Activated CD8-positive, alpha-beta memory T cell treated with anti-CD3 and anti-CD28 coated beads, Interleukin-2, amount 50 U/mL, for 48 hours (primary cell): ENCODE measurements at regions not wholly inside any gene's neighbourhood (a gene's known extent, or its start where the extent isn't known, plus 50 kb on each side); places are given as distances from the start of the nearest gene placed in this dataset.
"Not testable (repeated sequence)": the region's sequence is repeated elsewhere in the genome, so short reads cannot be mapped to it uniquely, and the experiment has no call there.

Source experiments
- DNase-seq: peaks from one replicate; pipeline ENCODE4 v3.0.0-alpha.2; 2020

DNA sequence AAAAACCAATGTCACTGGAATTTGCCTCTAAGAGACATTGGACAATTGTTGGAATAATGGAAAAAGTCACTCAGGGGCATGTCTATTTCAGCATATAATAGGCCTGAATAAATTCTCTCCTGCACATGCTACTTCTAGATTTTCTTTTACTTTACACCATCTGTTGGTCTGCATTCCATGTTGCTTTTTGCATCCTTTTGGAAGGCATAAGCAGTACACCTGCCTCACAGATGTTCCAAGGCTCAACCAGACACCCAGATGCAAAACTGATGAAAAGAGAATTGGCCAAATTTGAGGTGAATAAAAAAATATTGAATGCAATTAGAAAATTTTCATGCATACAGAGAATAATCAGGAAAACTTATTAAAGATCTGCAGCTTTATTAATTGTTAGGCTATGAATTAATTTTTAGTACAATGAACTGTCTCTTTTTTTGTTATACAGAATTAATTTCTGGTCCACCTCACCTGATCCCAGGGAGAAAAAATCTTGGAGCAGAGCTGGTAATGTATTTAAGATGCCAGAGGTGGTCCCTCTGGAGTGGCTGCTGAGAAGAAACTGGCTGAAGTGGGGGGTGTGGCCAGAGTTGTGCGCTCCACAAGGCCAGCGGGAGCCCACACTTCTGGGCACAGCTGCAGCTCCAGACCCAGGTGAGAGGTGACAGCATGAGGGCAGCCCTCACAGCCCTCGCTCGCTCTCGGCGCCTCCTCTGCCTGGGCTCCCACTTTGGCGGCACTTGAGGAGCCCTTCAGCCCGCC, 778.6 kb downstream of the CDH11 start:
- DNase-seq: no peak

GRCh38 chr16:64341336-64341735, 780.5 kb downstream of the CDH11 start:
- DNase-seq: not testable (repeated sequence)

DNA sequence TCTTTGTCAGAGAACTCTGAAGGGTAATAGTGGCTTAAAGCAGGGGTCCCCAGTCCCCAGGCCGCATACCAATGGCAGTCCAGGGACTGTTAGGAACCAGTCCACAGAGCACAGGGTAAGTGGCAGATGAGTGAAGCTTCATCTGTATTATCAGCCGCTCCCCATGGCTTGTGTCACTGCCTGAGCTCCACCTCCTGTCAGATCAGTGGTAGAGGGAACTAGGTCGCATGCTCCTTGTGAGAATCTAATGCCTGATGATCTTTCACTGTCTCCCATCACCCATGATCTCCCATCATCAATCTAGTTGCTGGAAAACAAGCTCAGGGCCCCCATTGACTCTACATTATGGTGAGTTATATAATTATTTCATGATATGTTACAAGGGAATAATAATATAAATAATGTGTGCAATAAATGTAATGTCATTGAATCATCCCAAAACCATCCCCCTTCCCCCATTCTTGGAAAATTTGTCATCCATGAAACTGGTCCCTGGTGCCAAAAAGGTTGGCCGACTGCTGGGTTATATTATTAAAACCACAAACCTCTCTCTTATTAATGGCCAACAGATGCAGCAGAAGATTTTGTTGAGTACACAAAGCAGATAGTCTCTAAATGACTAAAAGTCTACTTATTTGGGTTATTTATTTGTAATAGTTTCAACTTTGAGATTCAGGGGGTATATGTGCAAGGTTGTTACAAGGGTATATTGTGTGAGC, 782.7 kb downstream of the CDH11 start:
- no peak for DNase-seq

GRCh38 chr16:64321881-64322280, 800.0 kb downstream of the CDH11 start:
- no peak for DNase-seq

GRCh38 chr16:64321066-64321465, 800.8 kb downstream of the CDH11 start:
- no peak for DNase-seq

- no peak for DNase-seq
Measured at GRCh38 chr16:64317601-64318000, 804.3 kb downstream of the CDH11 start.

GRCh38 chr16:64313726-64314125, 808.1 kb downstream of the CDH11 start:
- DNase-seq: no peak

GRCh38 chr16:64312980-64313379, 808.9 kb downstream of the CDH11 start:
- DNase-seq: no peak

- DNase-seq: no peak
Measured at GRCh38 chr16:64312292-64312691, 809.6 kb downstream of the CDH11 start.

DNA sequence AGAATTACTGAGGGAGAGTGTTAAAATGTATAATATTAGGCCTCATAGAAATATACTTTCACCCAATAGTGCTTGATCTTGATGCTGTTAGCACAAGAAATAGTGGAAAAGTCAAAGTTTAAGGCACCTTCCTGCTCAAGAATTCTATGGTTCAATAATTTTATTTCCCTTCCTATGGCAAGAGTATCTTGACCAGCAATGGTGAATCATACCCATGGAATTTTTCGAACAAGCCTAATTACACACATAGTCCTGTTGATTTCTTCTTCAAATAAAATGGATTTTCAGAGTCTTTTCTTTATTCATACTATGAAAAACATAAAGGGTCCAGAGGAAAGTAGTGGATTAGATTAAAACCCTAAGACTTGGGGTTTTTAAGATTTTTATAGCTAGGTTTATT, 810.6 kb downstream of the CDH11 start:
- no peak for DNase-seq

DNA sequence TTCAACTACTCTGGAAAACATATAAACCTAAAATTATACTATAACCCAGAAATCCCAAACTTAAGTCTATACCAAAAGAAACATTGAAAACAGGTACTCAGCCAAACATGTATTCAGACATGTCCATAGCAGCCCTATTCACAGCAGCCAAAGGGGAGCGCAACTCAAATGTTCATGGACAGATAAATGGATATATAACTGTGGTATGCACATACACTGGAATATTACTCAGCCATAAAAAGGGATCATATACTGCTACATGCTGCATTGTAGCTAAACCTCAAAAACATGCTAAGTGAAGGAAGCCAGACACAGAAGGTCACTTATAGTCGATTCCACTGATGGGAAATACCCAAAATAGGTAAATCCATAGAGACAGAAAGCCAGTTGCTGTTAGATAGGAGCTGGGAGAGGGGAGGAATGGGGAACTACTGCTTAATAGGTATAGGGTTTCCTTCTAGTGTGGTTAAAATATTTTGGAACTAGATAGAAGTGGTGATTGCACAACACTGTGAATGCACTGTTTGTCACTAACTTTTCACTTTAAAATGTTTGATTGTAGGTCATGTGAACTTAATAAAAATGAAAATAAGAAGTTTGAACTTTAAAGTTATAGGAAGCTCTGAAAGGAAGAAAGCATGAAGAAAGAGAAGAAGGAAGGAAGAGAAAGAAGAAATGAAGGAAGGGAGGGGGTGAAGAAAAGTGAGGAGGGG, 812.3 kb downstream of the CDH11 start:
- no peak for DNase-seq

DNA sequence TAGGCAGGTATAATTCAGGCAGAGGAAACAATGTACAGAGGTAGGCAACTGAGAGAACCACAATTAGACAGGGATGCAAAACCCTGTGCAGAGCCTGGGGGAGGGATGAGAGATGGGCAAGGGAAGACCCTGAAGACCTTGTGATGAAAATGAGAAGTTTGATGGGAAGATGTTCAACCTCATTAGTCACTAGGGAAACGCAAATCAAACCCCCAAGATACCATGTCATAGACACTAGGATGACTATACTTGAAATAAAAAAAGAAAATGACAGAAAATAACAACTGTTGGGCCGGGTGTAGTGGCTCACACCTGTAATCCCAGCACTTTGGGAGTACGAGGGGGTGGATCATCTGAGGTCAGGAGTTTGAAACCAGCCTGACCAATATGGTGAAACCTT, 813.1 kb downstream of the CDH11 start:
- DNase-seq: no peak

- no peak for DNase-seq
Measured at GRCh38 chr16:64307431-64307830, 814.4 kb downstream of the CDH11 start.

DNA sequence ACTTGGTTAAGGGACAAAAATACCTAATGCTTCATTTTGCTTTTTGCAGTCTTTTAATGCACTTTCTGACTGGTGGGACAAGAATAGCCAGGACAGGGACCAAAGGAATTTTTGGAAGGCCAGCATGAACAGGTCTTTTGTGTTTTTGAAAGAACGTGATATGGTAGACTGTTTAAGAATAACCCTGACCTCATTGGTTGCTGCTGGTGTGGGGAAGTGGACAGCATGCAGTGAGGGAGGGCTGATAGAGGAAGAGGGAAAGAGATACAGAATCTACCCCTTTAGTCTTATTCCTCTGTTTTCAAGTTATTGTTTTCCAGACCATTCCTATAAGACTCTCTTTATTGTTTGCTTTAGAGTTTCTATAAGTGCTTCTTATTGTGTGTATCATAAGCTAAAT, 816.2 kb downstream of the CDH11 start:
- no peak for DNase-seq

DNA sequence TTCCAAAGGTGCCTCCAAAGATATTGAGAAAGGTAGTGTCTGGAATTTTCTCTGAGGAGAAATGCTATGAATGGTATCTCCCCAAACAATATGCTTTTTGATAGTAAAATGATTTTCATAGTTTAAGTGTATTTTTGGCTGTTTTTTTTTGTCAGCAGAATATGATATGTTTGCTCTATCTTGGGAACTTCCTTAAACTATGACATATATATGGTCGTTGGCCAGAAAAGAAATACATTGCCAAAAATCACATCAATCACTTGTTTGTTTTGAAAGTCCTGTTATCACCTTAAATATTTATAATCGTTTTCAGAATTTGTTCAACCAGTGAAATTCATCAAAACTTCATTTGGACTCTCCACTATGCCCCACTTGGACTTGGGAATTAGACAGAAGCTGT, 816.9 kb downstream of the CDH11 start:
- no peak for DNase-seq

- no peak for DNase-seq
Measured at GRCh38 chr16:64304396-64304795, 817.5 kb downstream of the CDH11 start.

- DNase-seq: no peak
Measured at GRCh38 chr16:64297863-64298600, 823.8 kb downstream of the CDH11 start.

- no peak for DNase-seq
Measured at GRCh38 chr16:64295466-64295865, 826.4 kb downstream of the CDH11 start.

GRCh38 chr16:64292953-64293352, 828.9 kb downstream of the CDH11 start:
- no peak for DNase-seq

DNA sequence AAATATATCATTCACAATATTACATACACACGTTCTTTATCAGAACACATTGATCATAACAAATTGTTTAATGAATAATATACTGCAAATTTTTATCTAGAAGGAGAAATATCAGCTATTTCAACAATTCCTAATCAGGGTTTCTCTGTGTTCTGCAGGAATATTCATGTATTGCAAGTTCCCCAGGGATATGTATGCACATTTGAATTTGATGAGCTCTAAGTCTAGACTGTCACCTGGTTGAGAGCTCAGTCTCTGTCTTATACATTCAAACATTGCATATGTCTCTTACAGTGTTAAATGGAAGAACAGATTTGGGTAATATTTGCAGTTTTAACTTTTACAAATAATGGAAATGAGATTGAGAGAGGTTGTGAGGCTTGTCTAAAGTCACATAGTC, 829.7 kb downstream of the CDH11 start:
- DNase-seq: no peak

- no peak for DNase-seq
Measured at GRCh38 chr16:64290461-64290860, 831.4 kb downstream of the CDH11 start.

DNA sequence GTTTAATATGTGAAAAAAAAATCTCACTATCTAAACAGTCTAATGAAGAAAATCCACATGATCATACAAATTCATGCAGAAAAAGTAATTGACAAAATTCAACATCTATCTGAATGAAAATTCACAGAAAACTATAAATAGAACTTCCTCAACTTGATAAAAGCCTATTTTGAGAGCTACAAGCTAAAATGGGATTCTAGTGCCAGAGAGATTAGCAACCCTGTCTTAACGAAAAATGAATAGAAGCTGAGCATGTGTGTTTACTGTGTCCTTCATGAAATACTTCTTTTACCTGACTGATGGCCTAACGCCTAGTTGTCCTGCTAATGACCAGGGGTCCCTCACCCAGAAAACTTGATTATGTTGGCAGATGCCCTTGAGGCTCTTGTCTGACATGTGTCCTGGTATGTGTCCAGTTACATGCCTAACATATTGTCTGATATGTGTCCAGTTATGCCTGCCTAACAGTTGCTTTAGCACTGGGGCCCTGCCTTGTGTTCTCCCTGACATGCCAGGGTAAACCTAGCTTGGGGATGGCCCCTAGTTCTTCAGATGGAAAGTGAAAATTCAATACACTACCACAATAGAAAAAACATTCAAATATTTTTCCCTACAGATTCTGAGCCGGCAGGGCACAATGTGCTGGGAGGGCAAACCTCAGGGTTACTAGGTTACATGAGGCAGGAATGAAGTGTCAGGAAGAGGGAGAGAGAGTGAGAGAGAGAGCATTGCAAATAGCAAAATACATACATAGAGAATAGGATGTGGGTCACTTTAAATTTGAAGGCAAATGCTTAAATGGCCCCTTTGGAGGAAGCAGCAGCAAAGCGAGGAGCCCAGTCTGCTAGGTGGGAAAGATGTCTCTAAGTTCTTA, 834.0 kb downstream of the CDH11 start:
- DNase-seq: no peak
